Panc1 (cell line): ENCODE measurements at regions not wholly inside any gene's neighbourhood (a gene's known extent, or its start where the extent isn't known, plus 50 kb on each side); places are given as distances from the start of the nearest gene placed in this dataset.
"Not testable (repeated sequence)": the region's sequence is repeated elsewhere in the genome, so short reads cannot be mapped to it uniquely, and the experiment has no call there.

Source experiments
- ATAC-seq: fragments of 200-7000 bp; cut with Tn5 transposase; 2 replicates; pipeline ENCODE4 v1.9.1; 2020; ENCODE audit warnings: mild to moderate bottlenecking, moderate library complexity
- BruUV-seq: library from RNA; stranded (reverse); fragments of 400-500 nt; replicated peaks from 2 replicates; lab custom pipeline; 2021; lab: Mats Ljungman, UMichigan
- CTCF ChIA-PET: fragments of 300-600 bp; sonication (Branson Sonifier 250); formaldehyde crosslinking; loops from one replicate; lab custom pipeline; 2022; ENCODE audit warnings: antibody characterized with exemption; lab: Charles Lee
- POLR2A ChIA-PET: fragments of 300-600 bp; sonication (Branson Sonifier 250); formaldehyde crosslinking; loops from one replicate; lab custom pipeline; 2022; ENCODE audit warnings: antibody characterized with exemption; lab: Charles Lee
- DNase-seq: peaks from one replicate; pipeline ENCODE4 v3.0.0-alpha.2; 2010; ENCODE audit warnings: low read depth, low spot score
- H3K27ac ChIP-seq: 2 replicates; pipeline ENCODE4 v1.5.1; 2011; ENCODE audit warnings: mild to moderate bottlenecking, low read length, inconsistent platforms
- H3K27me3 ChIP-seq: fragments of 200-500 bp; sonication (Bioruptor generic); 2 replicates; pipeline ENCODE4 v1.6.0; 2014; ENCODE audit warnings: low read length, inconsistent platforms; ENCODE audit not compliant: control insufficient read depth, insufficient read depth
- H3K36me3 ChIP-seq: fragments of 200-500 bp; sonication (Bioruptor generic); 2 replicates; pipeline ENCODE4 v1.5.1; 2014; ENCODE audit warnings: inconsistent platforms, mild to moderate bottlenecking, low read length, moderate library complexity; ENCODE audit not compliant: control insufficient read depth, insufficient read depth
- H3K4me1 ChIP-seq: 2 replicates; pipeline ENCODE4 v1.5.1; 2011; ENCODE audit warnings: inconsistent platforms, mild to moderate bottlenecking, low read length, moderate library complexity; ENCODE audit not compliant: control insufficient read depth, insufficient read depth
- H3K4me3 ChIP-seq, 2 experiments: 2 replicates each; pipeline ENCODE4 v1.5.1; 2011 to 2012; ENCODE audit warnings: low read depth in 2 of 2, low read length in 2 of 2, mild to moderate bottlenecking in 2 of 2, inconsistent platforms in 1 of 2, moderate library complexity in 1 of 2
- H3K9me3 ChIP-seq: fragments of 200-500 bp; sonication (Bioruptor generic); 2 replicates; pipeline ENCODE4 v1.5.1; 2014; ENCODE audit warnings: low read depth, mild to moderate bottlenecking, inconsistent platforms, low read length, moderate library complexity; ENCODE audit not compliant: control insufficient read depth, insufficient read depth
- CTCF ChIP-seq: fragments of 450-650 bp; IDR thresholded peaks from 2 replicates; pipeline ENCODE4 v1.5.1; 2017; ENCODE audit warnings: mild to moderate bottlenecking
- POLR2AphosphoS5 ChIP-seq: IDR thresholded peaks from 2 replicates; pipeline ENCODE4 v1.6.1; 2012; ENCODE audit warnings: mild to moderate bottlenecking, low read depth, low read length, moderate library complexity
- REST ChIP-seq, 2 experiments: IDR thresholded peaks; 2 replicates each; pipeline ENCODE4 v1.6.1; 2011 to 2012; ENCODE audit warnings: low read depth in 2 of 2, control low read depth in 1 of 2, low read length in 1 of 2, mild to moderate bottlenecking in 1 of 2, moderate library complexity in 1 of 2; ENCODE audit not compliant: insufficient read depth in 1 of 2
- SIN3A ChIP-seq: IDR thresholded peaks from 2 replicates; pipeline ENCODE4 v1.6.1; 2012; ENCODE audit warnings: low read depth, mild to moderate bottlenecking, low read length, moderate library complexity, borderline replicate concordance; ENCODE audit not compliant: insufficient read depth
- TCF7L2 ChIP-seq: IDR thresholded peaks from 2 replicates; pipeline ENCODE4 v1.6.1; 2011; ENCODE audit warnings: mild to moderate bottlenecking, low read depth, low read length, inconsistent platforms
- in situ Hi-C: cut with HindIII; loops from 2 replicates; pipeline ENCODE4 v1.10.0; 2016; ENCODE audit warnings: low sequenced_read_pairs, low pct_unique_long_range_greater_than_20kb
- intact Hi-C: fragments of 100-400 bp; cut with micrococcal nuclease; formaldehyde crosslinking; loops from one replicate; pipeline ENCODE4 v1.10.0; 2022; ENCODE audit not compliant: unreplicated experiment

GRCh38 chr11:33530815-33531214 lies 169.8 kb downstream of the C11orf91 start:
- intact Hi-C loops = loop anchor here (10.0 kb wide), 1 partner anchor 166 kb away; no protein-coding TSS in a partner anchor
- Histone ChIP-seq H3K4me1 (no peaks in the 10 kb centered on the region), H3K4me3 (no peak overlapping the region), H3K36me3 (no peaks in the 10 kb centered on the region), H3K27me3 (no peaks in the 10 kb centered on the region), H3K9me3 (no peaks in the 10 kb centered on the region; the same call in 1 of the 2 replicates), H3K27ac (no peak overlapping the region)
- no peak for TF ChIP-seq SIN3A
- TF ChIP-seq REST (IDR thresholded peaks at IDR 0.05; ENCODE audit: insufficient read depth in 1 of 2, low read depth in 2 of 2, low read length in 1 of 2) = no peak
- TF ChIP-seq TCF7L2 = no peak
- no peak for TF ChIP-seq CTCF
- TF ChIP-seq POLR2AphosphoS5 = no peak
- ChIA-PET POLR2A (no interaction called here), CTCF (no interaction called here)
- in situ Hi-C loops = no loop called here
- DNase-seq (no peak), ATAC-seq (no peak)
- no TSS peak for BruUV-seq

- no peak for TF ChIP-seq POLR2AphosphoS5
- no peak for TF ChIP-seq TCF7L2
- no peak for TF ChIP-seq CTCF
- TF ChIP-seq SIN3A = no peak
- TF ChIP-seq REST (IDR thresholded peaks at IDR 0.05; ENCODE audit: insufficient read depth in 1 of 2, low read depth in 2 of 2, low read length in 1 of 2) = no peak
- no peak overlapping the region for H3K27ac ChIP-seq
- no peak for DNase-seq
- H3K36me3 ChIP-seq = no peaks in the 10 kb centered on the region
- H3K9me3 ChIP-seq = no peaks in the 10 kb centered on the region; the same call in 1 of the 2 replicates
- H3K27me3 ChIP-seq = no peaks in the 10 kb centered on the region
- in situ Hi-C loops (no loop called here), intact Hi-C loops (no loop called here)
- ChIA-PET POLR2A (interaction anchor here (0.9 kb wide), 1 partner anchor 54 kb away, joined by 4 read pairs; no protein-coding TSS in a partner anchor), CTCF (no interaction called here)
- ATAC-seq = no peak
- no peak overlapping the region for H3K4me3 ChIP-seq
- no TSS peak for BruUV-seq
- no peaks in the 10 kb centered on the region for H3K4me1 ChIP-seq
Measured at GRCh38 chr11:33529461-33529860, 171.2 kb downstream of the C11orf91 start.

GRCh38 chr11:33527738-33528137 lies 172.9 kb downstream of the C11orf91 start:
- H3K27me3 ChIP-seq, H3K4me3 ChIP-seq, ATAC-seq, DNase-seq, BruUV-seq, H3K36me3 ChIP-seq, in situ Hi-C loops, intact Hi-C loops, CTCF ChIA-PET, POLR2A ChIA-PET, H3K4me1 ChIP-seq, H3K9me3 ChIP-seq, H3K27ac ChIP-seq: not testable (repeated sequence)
